ENCODE measurements at regions not wholly inside any gene's neighbourhood (a gene's known extent, or its start where the extent isn't known, plus 50 kb on each side); places are given as distances from the start of the nearest gene placed in this dataset.

GRCh38 chrY:17398336-17399072, 481.5 kb downstream of the CDY2B start:
- no peaks in the 10 kb centered on the region for H3K36me3 ChIP-seq
- no peak for DNase-seq
- H3K27ac ChIP-seq = no peak overlapping the region
- TF ChIP-seq CTCF (IDR thresholded peaks at IDR 0.05) = no peak
- intact Hi-C loops (cut with DNase I) = no loop called here
- no peaks in the 10 kb centered on the region for H3K9me3 ChIP-seq
- no peaks in the 10 kb centered on the region for H3K4me1 ChIP-seq
- H3K4me3 ChIP-seq = no peak overlapping the region
- no peak for ATAC-seq
- H3K27me3 ChIP-seq = no peaks in the 10 kb centered on the region

GRCh38 chrY:17397659-17398058, 482.4 kb downstream of the CDY2B start:
- no peak for ATAC-seq
- no peak for TF ChIP-seq CTCF (IDR thresholded peaks at IDR 0.05)
- no peaks in the 10 kb centered on the region for H3K27me3 ChIP-seq

GRCh38 chrY:17381431-17382070, 498.5 kb downstream of the CDY2B start:
- Histone ChIP-seq H3K36me3 (no peaks in the 10 kb centered on the region), H3K4me1 (no peaks in the 10 kb centered on the region), H3K27ac (no peak overlapping the region), H3K27me3 (no peaks in the 10 kb centered on the region), H3K4me3 (no peak overlapping the region), H3K9me3 (no peaks in the 10 kb centered on the region)
- DNase-seq (no peak), ATAC-seq (no peak)
- no peak for TF ChIP-seq CTCF (IDR thresholded peaks at IDR 0.05)
- intact Hi-C loops (cut with DNase I) = no loop called here

More at GRCh38 chrY:17397659-17398058, 482.4 kb downstream of the CDY2B start:
- Histone ChIP-seq H3K9me3 (no peaks in the 10 kb centered on the region), H3K4me1 (no peaks in the 10 kb centered on the region), H3K27ac (no peak overlapping the region), H3K4me3 (no peak overlapping the region), H3K36me3 (no peaks in the 10 kb centered on the region)
- intact Hi-C loops (cut with DNase I) = no loop called here
- no peak for DNase-seq

- DNase-seq (no peak), ATAC-seq (no peak)
- H3K4me3 ChIP-seq = no peak overlapping the region
- no peaks in the 10 kb centered on the region for H3K36me3 ChIP-seq
- intact Hi-C loops (cut with DNase I) = no loop called here
- no peaks in the 10 kb centered on the region for H3K4me1 ChIP-seq
- H3K27me3 ChIP-seq = no peaks in the 10 kb centered on the region
- H3K27ac ChIP-seq = no peak overlapping the region
- TF ChIP-seq CTCF (IDR thresholded peaks at IDR 0.05) = no peak
- H3K9me3 ChIP-seq = no peaks in the 10 kb centered on the region
Observed at GRCh38 chrY:17378326-17378725, 501.7 kb downstream of the CDY2B start.

GRCh38 chrY:17368413-17368812, 511.6 kb downstream of the CDY2B start:
- no peak overlapping the region for H3K27ac ChIP-seq
- DNase-seq (no peak), ATAC-seq (no peak)
- H3K9me3 ChIP-seq = no peaks in the 10 kb centered on the region
- H3K36me3 ChIP-seq = no peaks in the 10 kb centered on the region
- H3K4me1 ChIP-seq = no peaks in the 10 kb centered on the region
- TF ChIP-seq CTCF (IDR thresholded peaks at IDR 0.05) = no peak
- H3K27me3 ChIP-seq = no peaks in the 10 kb centered on the region
- intact Hi-C loops (cut with DNase I) = no loop called here
- no peak overlapping the region for H3K4me3 ChIP-seq

Measured in upper lobe of right lung (tissue), 1 donor.